WTC11 (cell line): ENCODE measurements at regions not wholly inside any gene's neighbourhood (a gene's known extent, or its start where the extent isn't known, plus 50 kb on each side); places are given as distances from the start of the nearest gene placed in this dataset.

Experiments used
- ATF1 ChIP-seq: sonication (generic); formaldehyde crosslinking; IDR thresholded peaks from 2 replicates; pipeline ENCODE4 v1.8.1; 2023; ENCODE audit warnings: mild to moderate bottlenecking, moderate library complexity, missing genetic modification reagents
- CTCF ChIP-seq: fragments of 200-600 bp; IDR thresholded peaks from 2 replicates; pipeline ENCODE4 v1.8.0; 2022; ENCODE audit warnings: antibody characterized with exemption
- ELF4 ChIP-seq: sonication (generic); formaldehyde crosslinking; IDR thresholded peaks from 2 replicates; pipeline ENCODE4 v1.8.1; 2022; ENCODE audit warnings: low read depth, mild to moderate bottlenecking, moderate library complexity, missing genetic modification reagents
- IRF1 ChIP-seq: sonication (generic); formaldehyde crosslinking; IDR thresholded peaks from 2 replicates; pipeline ENCODE4 v1.8.0; 2023; ENCODE audit warnings: missing genetic modification reagents
- STAT6 ChIP-seq: sonication (generic); formaldehyde crosslinking; conservative IDR thresholded peaks from 2 replicates; pipeline ENCODE4 v1.8.1; 2023; ENCODE audit warnings: mild to moderate bottlenecking, low read depth, missing genetic modification reagents, moderate library complexity
- USF1 ChIP-seq: sonication (generic); formaldehyde crosslinking; IDR thresholded peaks from 2 replicates; pipeline ENCODE4 v1.8.0; 2022; ENCODE audit warnings: mild to moderate bottlenecking, missing genetic modification reagents
- ZNF232 ChIP-seq: sonication (generic); formaldehyde crosslinking; IDR thresholded peaks from 2 replicates; pipeline ENCODE4 v1.8.0; 2022; ENCODE audit warnings: mild to moderate bottlenecking, missing genetic modification reagents
- ZNF423 ChIP-seq: fragments of 250-450 bp; sonication (Bioruptor Pico); IDR thresholded peaks from 2 replicates; pipeline ENCODE4 v2.1.2; 2022; ENCODE audit warnings: mild to moderate bottlenecking, moderate library complexity
- TF ChIP-seq, protein P1 (sequence below): sonication (generic); formaldehyde crosslinking; IDR thresholded peaks from 2 replicates; pipeline ENCODE4 v1.8.1; 2022; ENCODE audit warnings: mild to moderate bottlenecking, missing genetic modification reagents, moderate library complexity, borderline replicate concordance

DNA sequence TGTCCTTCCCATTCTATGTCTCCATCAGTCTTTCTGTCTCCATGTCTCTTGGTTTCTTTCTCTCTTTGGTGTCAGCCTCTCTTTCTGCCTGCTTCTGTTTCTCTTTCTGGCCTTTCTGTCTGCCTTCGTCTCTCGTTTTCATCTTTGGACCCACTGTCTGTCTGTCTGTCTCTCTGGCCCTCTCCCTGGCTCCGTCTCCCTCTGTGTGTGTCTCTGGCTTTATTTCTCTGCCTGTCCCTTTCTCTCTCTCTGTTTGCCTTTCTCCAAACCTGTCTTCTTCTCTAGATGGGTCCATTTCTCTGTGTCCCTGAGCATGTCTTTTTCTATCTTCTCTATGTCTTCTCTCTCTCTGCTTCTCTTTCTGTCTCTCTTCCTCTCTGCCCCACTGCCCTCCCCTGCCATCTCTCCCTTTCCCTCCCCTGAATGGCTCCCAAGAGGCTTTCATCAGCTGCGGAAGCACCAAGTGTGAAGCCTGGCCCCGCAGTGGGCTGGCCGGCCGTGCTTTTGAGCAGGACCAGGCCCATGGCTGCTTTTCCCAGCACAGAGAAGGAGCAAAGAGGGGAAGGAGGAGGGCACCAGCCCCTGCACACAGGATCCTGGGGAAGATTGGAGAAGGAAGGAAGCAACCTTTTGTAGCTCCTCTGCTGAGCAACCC lies 57.4 kb downstream of the PJA1 start:
- TF ChIP-seq ELF4 (CRISPR knock-in tag) = no peak
- TF ChIP-seq ATF1 (CRISPR knock-in tag) = no peak
- TF ChIP-seq USF1 = no peak
- no peak for TF ChIP-seq ZNF232
- TF ChIP-seq, protein P1, sequence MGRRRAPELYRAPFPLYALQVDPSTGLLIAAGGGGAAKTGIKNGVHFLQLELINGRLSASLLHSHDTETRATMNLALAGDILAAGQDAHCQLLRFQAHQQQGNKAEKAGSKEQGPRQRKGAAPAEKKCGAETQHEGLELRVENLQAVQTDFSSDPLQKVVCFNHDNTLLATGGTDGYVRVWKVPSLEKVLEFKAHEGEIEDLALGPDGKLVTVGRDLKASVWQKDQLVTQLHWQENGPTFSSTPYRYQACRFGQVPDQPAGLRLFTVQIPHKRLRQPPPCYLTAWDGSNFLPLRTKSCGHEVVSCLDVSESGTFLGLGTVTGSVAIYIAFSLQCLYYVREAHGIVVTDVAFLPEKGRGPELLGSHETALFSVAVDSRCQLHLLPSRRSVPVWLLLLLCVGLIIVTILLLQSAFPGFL (CRISPR knock-in tag) = no peak
- TF ChIP-seq CTCF = no peak
- no peak for TF ChIP-seq IRF1 (CRISPR knock-in tag)
- TF ChIP-seq STAT6 (CRISPR knock-in tag) = no peak
- no peak for TF ChIP-seq ZNF423 (CRISPR knock-in tag)
